ENCODE measurements at regions not wholly inside any gene's neighbourhood (a gene's known extent, or its start where the extent isn't known, plus 50 kb on each side); places are given as distances from the start of the nearest gene placed in this dataset.

- Histone ChIP-seq H3K27ac (ENCODE audit: extremely low read length, insufficient read depth, low read length) (no peak overlapping the region), H3K36me3 (replicated peaks in 1 of 2; ENCODE audit: control insufficient read depth in 1 of 2, insufficient read depth in 2 of 2, low read length in 2 of 2) (no peaks in the 10 kb centered on the region), H3K9ac (ENCODE audit: insufficient read depth, low read depth, low read length) (no peak overlapping the region), H3K4me1 (ENCODE audit: insufficient read depth, low read length) (no peaks in the 10 kb centered on the region), H2AFZ (ENCODE audit: low read length) (no peak overlapping the region), H3K4me2 (ENCODE audit: low read depth, low read length) (no peak overlapping the region), H4K20me1 (ENCODE audit: insufficient read depth, low read length) (no peaks in the 10 kb centered on the region), H3K27me3 (ENCODE audit: control insufficient read depth in 1 of 2, insufficient read depth in 2 of 2, low read length in 2 of 2) (no peaks in the 10 kb centered on the region), H3K79me2 (ENCODE audit: insufficient read depth, low read length) (no peaks in the 10 kb centered on the region), H3K4me3 (replicated peaks in 1 of 3; ENCODE audit: insufficient read depth in 1 of 3, low read depth in 2 of 3, low read length in 3 of 3) (no peak overlapping the region), H3K9me3 (ENCODE audit: low read length) (peaks cover 4% of the 10 kb centered on the region; the same call in 1 of the 2 replicates)
- in situ Hi-C loops (cut with HindIII; ENCODE audit: extremely low pct_ligation_motif_present, low pct_unique_long_range_greater_than_20kb), result no loop called here
- DNase-seq (ENCODE audit: low spot score) (no peak), FAIRE-seq (no peak), ATAC-seq (no peak)
- POLR2A ChIA-PET, result no interaction called here
- 28% methylated on average over 3 of the region's 3 CpGs for WGBS (ENCODE audit: low lambda C conversion rate)
- intact Hi-C loops (cut with micrococcal nuclease; ENCODE audit: unreplicated experiment), result no loop called here
- no TSS peak for BruUV-seq (replicated peaks)
- no peak for TF ChIP-seq ZNF432 (CRISPR knock-in tag; IDR thresholded peaks at IDR 0.05; ENCODE audit: borderline replicate concordance)
- TF ChIP-seq, protein P1, sequence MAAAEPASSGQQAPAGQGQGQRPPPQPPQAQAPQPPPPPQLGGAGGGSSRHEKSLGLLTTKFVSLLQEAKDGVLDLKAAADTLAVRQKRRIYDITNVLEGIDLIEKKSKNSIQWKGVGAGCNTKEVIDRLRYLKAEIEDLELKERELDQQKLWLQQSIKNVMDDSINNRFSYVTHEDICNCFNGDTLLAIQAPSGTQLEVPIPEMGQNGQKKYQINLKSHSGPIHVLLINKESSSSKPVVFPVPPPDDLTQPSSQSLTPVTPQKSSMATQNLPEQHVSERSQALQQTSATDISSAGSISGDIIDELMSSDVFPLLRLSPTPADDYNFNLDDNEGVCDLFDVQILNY (CRISPR knock-in tag; conservative IDR thresholded peaks at IDR 0.05), result no peak
- CTCF ChIA-PET (ENCODE audit: low intra/inter-chr PET ratio, low total read pairs), result no interaction called here
These were observed 1534.6 kb upstream of the AGA start for GRCh38 chr4:178976861-178977260.

- Histone ChIP-seq H3K27me3 (ENCODE audit: control insufficient read depth in 1 of 2, insufficient read depth in 2 of 2, low read length in 2 of 2) (no peaks in the 10 kb centered on the region), H3K27ac (ENCODE audit: extremely low read length, insufficient read depth, low read length) (no peak overlapping the region), H3K36me3 (replicated peaks in 1 of 2; ENCODE audit: control insufficient read depth in 1 of 2, insufficient read depth in 2 of 2, low read length in 2 of 2) (no peaks in the 10 kb centered on the region), H3K4me1 (ENCODE audit: insufficient read depth, low read length) (no peaks in the 10 kb centered on the region), H3K4me2 (ENCODE audit: low read depth, low read length) (no peak overlapping the region), H2AFZ (ENCODE audit: low read length) (no peak overlapping the region), H4K20me1 (ENCODE audit: insufficient read depth, low read length) (no peaks in the 10 kb centered on the region), H3K4me3 (replicated peaks in 1 of 3; ENCODE audit: insufficient read depth in 1 of 3, low read depth in 2 of 3, low read length in 3 of 3) (no peak overlapping the region), H3K79me2 (ENCODE audit: insufficient read depth, low read length) (no peaks in the 10 kb centered on the region), H3K9ac (ENCODE audit: insufficient read depth, low read depth, low read length) (no peak overlapping the region), H3K9me3 (ENCODE audit: low read length) (peaks cover 23% of the 10 kb centered on the region)
- FAIRE-seq (no peak), DNase-seq (ENCODE audit: low spot score) (no peak), ATAC-seq (no peak)
- BruUV-seq (replicated peaks), result no TSS peak
- no peak for TF ChIP-seq POLR2AphosphoS2 (IDR thresholded peaks at IDR 0.05; ENCODE audit: low read depth, low read length)
- intact Hi-C loops (cut with micrococcal nuclease; ENCODE audit: unreplicated experiment), result no loop called here
- in situ Hi-C loops (cut with HindIII; ENCODE audit: extremely low pct_ligation_motif_present, low pct_unique_long_range_greater_than_20kb), result no loop called here
- 23% methylated on average over 4 of the region's 4 CpGs for WGBS (ENCODE audit: low lambda C conversion rate)
- POLR2A ChIA-PET, result no interaction called here
- CTCF ChIA-PET (ENCODE audit: low intra/inter-chr PET ratio, low total read pairs), result no interaction called here
These were observed 1551.1 kb upstream of the AGA start for GRCh38 chr4:178993306-178993705.

Data from HepG2 (cell line).